Right lobe of liver (tissue), 4 donors: ENCODE measurements at regions not wholly inside any gene's neighbourhood (a gene's known extent, or its start where the extent isn't known, plus 50 kb on each side); places are given as distances from the start of the nearest gene placed in this dataset.

Experiments used
- CTCF ChIP-seq, 4 donors: fragments of 200-600 bp in 3 of 4; fragments of 450-650 bp in 1 of 4; IDR thresholded peaks; one replicate each; pipeline versions ENCODE4 v1.5.1 to v1.8.0; 2016 to 2022; ENCODE audit warnings: antibody characterized with exemption in 4 of 4, mild to moderate bottlenecking in 2 of 4
- POLR2A ChIP-seq: fragments of 450-650 bp; IDR thresholded peaks from one replicate; pipeline ENCODE4 v1.6.1; 2017; ENCODE audit warnings: antibody characterized with exemption, mild to moderate bottlenecking
- donor health status: DM: no; HTN: no; CAD: no.
- donor health status: DM: no; HTN: no; CAD: no.
- donor health status: DM: no; HTN: yes; CAD: no.

DNA sequence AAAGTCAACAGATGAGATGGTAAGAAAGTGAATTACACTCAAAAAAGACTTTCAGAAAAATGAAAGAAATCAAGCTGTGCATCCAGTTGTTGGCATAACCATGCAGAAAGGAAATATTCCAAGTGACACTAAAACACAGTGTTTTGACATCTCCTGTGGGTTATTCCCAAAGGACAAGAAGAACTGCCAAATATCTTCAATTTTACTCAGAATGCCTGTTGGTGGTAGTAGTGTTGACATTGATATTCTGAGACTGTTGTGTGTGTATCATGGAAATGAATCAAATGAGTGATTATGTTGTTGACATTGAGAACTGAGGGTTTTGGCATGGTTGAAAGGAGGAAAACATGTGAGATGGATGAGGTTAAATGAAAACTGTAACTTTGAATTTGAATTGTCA is 196.9 kb downstream of the SH2D4B start:
- TF ChIP-seq CTCF (IDR thresholded peaks at IDR 0.05) (no peak), POLR2A (no peak)
